ENCODE measurements at regions not wholly inside any gene's neighbourhood (a gene's known extent, or its start where the extent isn't known, plus 50 kb on each side); places are given as distances from the start of the nearest gene placed in this dataset.

GRCh38 chr7:81573128-81573527 is 196.7 kb downstream of the HGF start:
- Histone ChIP-seq H3K4me3 (replicated peaks in 1 of 3) (no peak overlapping the region), H3K27ac (no peak overlapping the region), H3K9me3 (no peaks in the 10 kb centered on the region), H3K4me1 (no peaks in the 10 kb centered on the region), H3K27me3 (no peaks in the 10 kb centered on the region), H3K36me3 (no peaks in the 10 kb centered on the region)
- WGBS, 2 donors = 68 to 76% methylated on average over 1 of the region's 1 CpG
- no peak for TF ChIP-seq POLR2A (IDR thresholded peaks at IDR 0.05)
- TF ChIP-seq, protein P1, sequence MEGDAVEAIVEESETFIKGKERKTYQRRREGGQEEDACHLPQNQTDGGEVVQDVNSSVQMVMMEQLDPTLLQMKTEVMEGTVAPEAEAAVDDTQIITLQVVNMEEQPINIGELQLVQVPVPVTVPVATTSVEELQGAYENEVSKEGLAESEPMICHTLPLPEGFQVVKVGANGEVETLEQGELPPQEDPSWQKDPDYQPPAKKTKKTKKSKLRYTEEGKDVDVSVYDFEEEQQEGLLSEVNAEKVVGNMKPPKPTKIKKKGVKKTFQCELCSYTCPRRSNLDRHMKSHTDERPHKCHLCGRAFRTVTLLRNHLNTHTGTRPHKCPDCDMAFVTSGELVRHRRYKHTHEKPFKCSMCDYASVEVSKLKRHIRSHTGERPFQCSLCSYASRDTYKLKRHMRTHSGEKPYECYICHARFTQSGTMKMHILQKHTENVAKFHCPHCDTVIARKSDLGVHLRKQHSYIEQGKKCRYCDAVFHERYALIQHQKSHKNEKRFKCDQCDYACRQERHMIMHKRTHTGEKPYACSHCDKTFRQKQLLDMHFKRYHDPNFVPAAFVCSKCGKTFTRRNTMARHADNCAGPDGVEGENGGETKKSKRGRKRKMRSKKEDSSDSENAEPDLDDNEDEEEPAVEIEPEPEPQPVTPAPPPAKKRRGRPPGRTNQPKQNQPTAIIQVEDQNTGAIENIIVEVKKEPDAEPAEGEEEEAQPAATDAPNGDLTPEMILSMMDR (IDR thresholded peaks at IDR 0.05) = no peak
- DNase-seq = no peak
- intact Hi-C loops (cut with DNase I) = no loop called here

DNA sequence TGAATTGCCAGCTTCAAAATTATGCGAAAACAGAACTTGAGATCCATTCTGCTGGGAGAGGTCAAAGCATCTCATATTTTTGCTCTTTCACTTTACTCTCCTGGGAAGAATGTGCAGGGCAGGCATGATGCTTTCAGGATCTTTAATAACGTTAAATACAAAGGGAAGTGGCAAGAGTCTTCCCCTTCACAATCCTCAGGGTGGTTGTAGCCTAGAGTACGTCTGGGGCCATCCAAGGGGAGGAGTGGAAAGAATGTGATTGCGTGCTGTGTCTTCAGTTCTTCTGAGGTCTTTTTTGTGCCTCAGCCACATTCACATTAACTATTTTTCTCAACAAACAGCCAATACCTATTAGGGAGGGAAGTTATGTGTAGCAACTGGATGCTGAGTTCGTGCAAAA is 207.3 kb downstream of the HGF start:
- intact Hi-C loops (cut with DNase I) = no loop called here
- WGBS, 2 donors = 65 to 69% methylated on average over 5 of the region's 5 CpGs

GRCh38 chr7:81560708-81561107 is 209.1 kb downstream of the HGF start:
- TF ChIP-seq, protein P1 (IDR thresholded peaks at IDR 0.05) = no peak
- TF ChIP-seq POLR2A (IDR thresholded peaks at IDR 0.05) = no peak
- no peak for DNase-seq
- Histone ChIP-seq H3K4me3 (replicated peaks in 1 of 3) (no peak overlapping the region), H3K9me3 (no peaks in the 10 kb centered on the region), H3K4me1 (no peaks in the 10 kb centered on the region), H3K27me3 (no peaks in the 10 kb centered on the region), H3K36me3 (no peaks in the 10 kb centered on the region), H3K27ac (no peak overlapping the region)
- intact Hi-C loops (cut with DNase I) = no loop called here
- 90 to 94% methylated on average over 5 of the region's 5 CpGs for WGBS, 2 donors

More for the DNA sequence above, 207.3 kb downstream of the HGF start:
- Histone ChIP-seq H3K27ac (no peak overlapping the region), H3K9me3 (no peaks in the 10 kb centered on the region), H3K4me1 (no peaks in the 10 kb centered on the region), H3K4me3 (replicated peaks in 1 of 3) (no peak overlapping the region), H3K27me3 (no peaks in the 10 kb centered on the region), H3K36me3 (no peaks in the 10 kb centered on the region)
- no peak for TF ChIP-seq POLR2A (IDR thresholded peaks at IDR 0.05)
- TF ChIP-seq, protein P1 (IDR thresholded peaks at IDR 0.05) = no peak
- DNase-seq = no peak

- no peaks in the 10 kb centered on the region for H3K36me3 ChIP-seq
- H3K4me3 ChIP-seq (replicated peaks in 1 of 3) = no peak overlapping the region
- H3K27me3 ChIP-seq = no peaks in the 10 kb centered on the region
- no peak for DNase-seq
- no peaks in the 10 kb centered on the region for H3K4me1 ChIP-seq
- TF ChIP-seq, protein P1 (IDR thresholded peaks at IDR 0.05) = no peak
- TF ChIP-seq POLR2A (IDR thresholded peaks at IDR 0.05) = no peak
- no peak overlapping the region for H3K27ac ChIP-seq
- H3K9me3 ChIP-seq = no peaks in the 10 kb centered on the region
- WGBS, 2 donors = 93% methylated on average over 7 to 8 of the region's 8 CpGs
- intact Hi-C loops (cut with DNase I) = no loop called here
These were observed 220.3 kb downstream of the HGF start for GRCh38 chr7:81549484-81550016.

- TF ChIP-seq POLR2A (IDR thresholded peaks at IDR 0.05) = no peak
- TF ChIP-seq, protein P1 (IDR thresholded peaks at IDR 0.05) = no peak
- no peak for DNase-seq
- Histone ChIP-seq H3K27me3 (no peaks in the 10 kb centered on the region), H3K9me3 (no peaks in the 10 kb centered on the region), H3K4me3 (replicated peaks in 1 of 3) (no peak overlapping the region), H3K36me3 (no peaks in the 10 kb centered on the region), H3K27ac (no peak overlapping the region), H3K4me1 (no peaks in the 10 kb centered on the region)
- intact Hi-C loops (cut with DNase I) = no loop called here
- WGBS, 2 donors = 59 to 83% methylated on average over 1 of the region's 1 CpG
These were observed 234.9 kb downstream of the HGF start for GRCh38 chr7:81534996-81535395.

All from thyroid gland (tissue), 4 donors.